ENCODE measurements at regions not wholly inside any gene's neighbourhood (a gene's known extent, or its start where the extent isn't known, plus 50 kb on each side); places are given as distances from the start of the nearest gene placed in this dataset.
"Not testable (repeated sequence)": the region's sequence is repeated elsewhere in the genome, so short reads cannot be mapped to it uniquely, and the experiment has no call there.

DNA sequence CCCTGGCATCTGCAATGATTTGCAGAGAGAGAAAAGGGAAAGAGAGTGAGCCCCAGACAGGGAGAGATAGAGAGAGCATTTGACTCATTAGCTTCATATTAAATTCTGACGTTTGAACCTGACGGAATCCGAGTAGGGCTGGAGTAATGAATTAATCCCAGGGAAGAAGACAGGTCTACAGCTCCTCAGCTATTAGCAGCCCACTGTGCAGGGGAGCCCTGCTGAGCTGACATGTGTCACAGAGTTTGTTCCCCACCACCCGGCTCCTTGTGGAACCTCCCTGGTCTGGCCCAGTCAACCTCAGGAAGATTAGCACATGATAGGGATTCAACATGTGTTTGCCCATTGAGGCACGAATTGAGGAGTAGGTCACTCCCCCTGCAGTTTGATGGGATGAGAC, 404.0 kb downstream of the BUD13 start:
- TF ChIP-seq, protein P1, sequence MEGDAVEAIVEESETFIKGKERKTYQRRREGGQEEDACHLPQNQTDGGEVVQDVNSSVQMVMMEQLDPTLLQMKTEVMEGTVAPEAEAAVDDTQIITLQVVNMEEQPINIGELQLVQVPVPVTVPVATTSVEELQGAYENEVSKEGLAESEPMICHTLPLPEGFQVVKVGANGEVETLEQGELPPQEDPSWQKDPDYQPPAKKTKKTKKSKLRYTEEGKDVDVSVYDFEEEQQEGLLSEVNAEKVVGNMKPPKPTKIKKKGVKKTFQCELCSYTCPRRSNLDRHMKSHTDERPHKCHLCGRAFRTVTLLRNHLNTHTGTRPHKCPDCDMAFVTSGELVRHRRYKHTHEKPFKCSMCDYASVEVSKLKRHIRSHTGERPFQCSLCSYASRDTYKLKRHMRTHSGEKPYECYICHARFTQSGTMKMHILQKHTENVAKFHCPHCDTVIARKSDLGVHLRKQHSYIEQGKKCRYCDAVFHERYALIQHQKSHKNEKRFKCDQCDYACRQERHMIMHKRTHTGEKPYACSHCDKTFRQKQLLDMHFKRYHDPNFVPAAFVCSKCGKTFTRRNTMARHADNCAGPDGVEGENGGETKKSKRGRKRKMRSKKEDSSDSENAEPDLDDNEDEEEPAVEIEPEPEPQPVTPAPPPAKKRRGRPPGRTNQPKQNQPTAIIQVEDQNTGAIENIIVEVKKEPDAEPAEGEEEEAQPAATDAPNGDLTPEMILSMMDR (IDR thresholded peaks at IDR 0.05), result no peak

DNA sequence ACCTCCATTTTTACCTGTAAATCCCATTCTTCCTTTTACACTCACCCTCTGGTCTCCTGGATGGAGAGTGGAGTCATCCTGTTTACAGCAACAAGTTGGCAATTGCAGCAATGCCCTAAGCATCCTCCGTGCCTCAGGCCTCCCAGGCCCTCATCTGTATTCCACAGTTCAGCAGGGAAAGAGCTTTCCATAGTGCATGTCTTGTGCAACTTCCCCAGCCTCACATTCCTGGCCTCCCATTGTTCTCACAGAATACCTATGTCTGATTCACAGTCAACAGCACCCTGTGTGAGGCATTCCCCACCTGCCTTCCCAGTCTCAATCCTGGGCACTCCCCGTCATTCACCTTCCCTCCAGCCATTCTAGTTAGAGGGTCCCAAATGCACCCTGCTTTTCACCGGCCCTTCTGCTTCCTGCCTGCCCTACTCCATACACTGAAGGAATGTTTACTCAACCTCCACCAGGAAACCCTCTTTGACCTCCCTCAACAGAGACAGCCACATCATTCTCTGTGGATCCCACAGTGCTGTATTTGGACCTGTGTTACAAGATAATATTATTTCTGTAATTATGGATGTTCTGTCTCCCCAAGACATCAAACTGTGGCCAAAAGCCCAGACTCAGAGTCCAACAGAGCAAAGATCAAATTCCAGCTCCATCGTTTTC, 405.7 kb downstream of the BUD13 start:
- no peaks in the 10 kb centered on the region for H3K36me3 Mint-ChIP-seq (ENCODE audit: unreplicated experiment)
- H3K4me1 Mint-ChIP-seq (ENCODE audit: unreplicated experiment), result peaks cover 2% of the 10 kb centered on the region
- TF ChIP-seq, protein P1 (IDR thresholded peaks at IDR 0.05), result no peak
- no peak overlapping the region for H3K4me3 Mint-ChIP-seq (ENCODE audit: unreplicated experiment)
- no peaks in the 10 kb centered on the region for H3K9me3 Mint-ChIP-seq (ENCODE audit: unreplicated experiment)
- H3K27me3 Mint-ChIP-seq (ENCODE audit: unreplicated experiment), result no peaks in the 10 kb centered on the region
- no peak overlapping the region for H3K27ac Mint-ChIP-seq (ENCODE audit: unreplicated experiment)
- DNase-seq (ENCODE audit: extremely low spot score, unreplicated experiment), result no peak

More for the DNA sequence above, 404.0 kb downstream of the BUD13 start:
- Mint-ChIP-seq H3K9me3 (ENCODE audit: unreplicated experiment) (no peaks in the 10 kb centered on the region), H3K4me1 (ENCODE audit: unreplicated experiment) (peaks cover 2% of the 10 kb centered on the region), H3K4me3 (ENCODE audit: unreplicated experiment) (no peak overlapping the region), H3K27ac (ENCODE audit: unreplicated experiment) (no peak overlapping the region), H3K36me3 (ENCODE audit: unreplicated experiment) (no peaks in the 10 kb centered on the region), H3K27me3 (ENCODE audit: unreplicated experiment) (no peaks in the 10 kb centered on the region)
- DNase-seq (ENCODE audit: extremely low spot score, unreplicated experiment), result no peak

- Mint-ChIP-seq H3K27ac (ENCODE audit: unreplicated experiment) (no peak overlapping the region), H3K36me3 (ENCODE audit: unreplicated experiment) (no peaks in the 10 kb centered on the region)
These were observed 406.3 kb downstream of the BUD13 start for GRCh38 chr11:116366451-116366850.

DNA sequence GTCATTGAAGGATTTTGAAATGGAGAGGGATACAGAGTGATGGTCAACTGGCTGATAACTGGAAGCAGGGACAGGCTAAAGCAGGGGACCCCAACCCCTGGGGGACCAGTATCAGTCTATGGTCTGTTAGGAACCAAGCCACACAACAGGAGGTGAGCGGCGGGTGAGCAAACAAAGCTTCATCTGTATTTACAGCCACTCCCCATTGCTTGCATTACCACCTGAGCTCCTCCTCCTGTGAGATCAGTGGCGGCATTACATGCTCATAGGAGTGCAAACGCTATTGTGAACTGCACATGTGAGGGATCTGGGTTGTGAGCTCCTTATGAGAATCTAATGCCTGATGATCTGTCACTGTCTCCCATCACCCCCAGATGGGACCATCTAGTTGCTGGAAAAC, 407.9 kb downstream of the BUD13 start:
- not testable (repeated sequence) for H3K36me3 Mint-ChIP-seq (ENCODE audit: unreplicated experiment); H3K4me3 Mint-ChIP-seq (ENCODE audit: unreplicated experiment); H3K9me3 Mint-ChIP-seq (ENCODE audit: unreplicated experiment); H3K4me1 Mint-ChIP-seq (ENCODE audit: unreplicated experiment); H3K27ac Mint-ChIP-seq (ENCODE audit: unreplicated experiment); H3K27me3 Mint-ChIP-seq (ENCODE audit: unreplicated experiment); DNase-seq (ENCODE audit: extremely low spot score, unreplicated experiment)

More at GRCh38 chr11:116366451-116366850, 406.3 kb downstream of the BUD13 start:
- DNase-seq (ENCODE audit: extremely low spot score, unreplicated experiment), result no peak
- TF ChIP-seq, protein P1 (IDR thresholded peaks at IDR 0.05), result no peak
- no peak overlapping the region for H3K4me3 Mint-ChIP-seq (ENCODE audit: unreplicated experiment)
- H3K27me3 Mint-ChIP-seq (ENCODE audit: unreplicated experiment), result no peaks in the 10 kb centered on the region
- H3K9me3 Mint-ChIP-seq (ENCODE audit: unreplicated experiment), result no peaks in the 10 kb centered on the region
- peaks cover 2% of the 10 kb centered on the region for H3K4me1 Mint-ChIP-seq (ENCODE audit: unreplicated experiment)

- H3K27me3 Mint-ChIP-seq (ENCODE audit: unreplicated experiment), result no peaks in the 10 kb centered on the region
- no peaks in the 10 kb centered on the region for H3K9me3 Mint-ChIP-seq (ENCODE audit: unreplicated experiment)
- TF ChIP-seq, protein P1 (IDR thresholded peaks at IDR 0.05), result no peak
- H3K36me3 Mint-ChIP-seq (ENCODE audit: unreplicated experiment), result no peaks in the 10 kb centered on the region
- H3K27ac Mint-ChIP-seq (ENCODE audit: unreplicated experiment), result no peak overlapping the region
- no peak overlapping the region for H3K4me3 Mint-ChIP-seq (ENCODE audit: unreplicated experiment)
- peaks cover 2% of the 10 kb centered on the region for H3K4me1 Mint-ChIP-seq (ENCODE audit: unreplicated experiment)
- DNase-seq (ENCODE audit: extremely low spot score, unreplicated experiment), result no peak
These were observed 408.4 kb downstream of the BUD13 start for GRCh38 chr11:116364348-116364747.
